Upper lobe of left lung (tissue), 6 donors: ENCODE measurements at regions not wholly inside any gene's neighbourhood (a gene's known extent, or its start where the extent isn't known, plus 50 kb on each side); places are given as distances from the start of the nearest gene placed in this dataset.

Experiments
- ATAC-seq, 2 donors: fragments of 200-7000 bp; cut with Tn5 transposase; one replicate each; pipeline ENCODE4 v1.9.1; 2022; ENCODE audit warnings: mild to moderate bottlenecking in 2 of 2, moderate library complexity in 2 of 2; ENCODE audit not compliant: low FRiP score in 2 of 2
- DNase-seq, 2 donors: peaks; one replicate each; pipeline ENCODE4 v3.0.0-alpha.2; 2019 to 2020
- H3K27ac ChIP-seq, 4 donors: fragments of 200-600 bp; sonication (generic); one replicate each; pipeline ENCODE4 v1.5.1; 2016 to 2019
- H3K27me3 ChIP-seq, 4 donors: fragments of 200-600 bp; sonication (generic); one replicate each; pipeline ENCODE4 v1.5.1; 2017 to 2019
- H3K36me3 ChIP-seq, 4 donors: fragments of 200-600 bp; sonication (generic); one replicate each; pipeline ENCODE4 v1.5.1; 2016 to 2019
- H3K4me1 ChIP-seq, 4 donors: fragments of 200-600 bp; sonication (generic); one replicate each; pipeline ENCODE4 v1.5.1; 2018 to 2019
- H3K4me3 ChIP-seq, 4 donors: fragments of 200-600 bp; sonication (generic); one replicate each; pipeline ENCODE4 v1.5.1; 2017 to 2019; ENCODE audit warnings: mild to moderate bottlenecking in 2 of 4, moderate library complexity in 1 of 4
- H3K9me3 ChIP-seq, 4 donors: fragments of 200-600 bp; sonication (generic); one replicate each; pipeline ENCODE4 v1.5.1; 2018 to 2019
- CTCF ChIP-seq, 6 experiments: fragments of 450-650 bp in 4 of 6; fragments of 200-600 bp in 2 of 6; sonication (generic) in 2 of 6; IDR thresholded peaks; one replicate each; pipeline ENCODE4 v1.5.1; 2016 to 2019; ENCODE audit warnings: antibody characterized with exemption in 6 of 6
- EP300 ChIP-seq, 4 donors: sonication (generic); formaldehyde crosslinking; IDR thresholded peaks; one replicate each; pipeline ENCODE4 v1.5.1; 2017; ENCODE audit warnings: antibody characterized with exemption in 4 of 4, control low read depth in 2 of 4
- POLR2A ChIP-seq, 4 donors: fragments of 450-650 bp; IDR thresholded peaks; one replicate each; pipeline ENCODE4 v1.5.1; 2016 to 2017; ENCODE audit warnings: antibody characterized with exemption in 4 of 4, mild to moderate bottlenecking in 2 of 4
- POLR2AphosphoS5 ChIP-seq, 2 donors: sonication (generic); formaldehyde crosslinking; IDR thresholded peaks; one replicate each; pipeline ENCODE4 v1.5.1; 2017; ENCODE audit warnings: antibody characterized with exemption in 2 of 2
- WGBS, 2 donors: methylation state at CpG; one replicate each; pipeline ENCODE4 v1.1.5; 2017 to 2018; 5-methylcytosine and 5-hydroxymethylcytosine counted together
- donor health status: DM: no; HTN: no; CAD: no; lungs with moderate emphysema.
- donor health status: DM: no; HTN: yes; CAD: no; lungs with severe emphysema.

GRCh38 chr22:48884786-48885185 is 942.9 kb downstream of the BRD1 start:
- 84 to 85% methylated on average over 16 of the region's 16 CpGs for WGBS, 2 donors
- DNase-seq: peak; percentile 12 to 63
- no peaks in the 10 kb centered on the region for H3K27me3 ChIP-seq

GRCh38 chr22:48884324-48884723 is 943.3 kb downstream of the BRD1 start:
- Histone ChIP-seq H3K4me1 (no peaks in the 10 kb centered on the region), H3K36me3 (no peaks in the 10 kb centered on the region), H3K9me3 (no peaks in the 10 kb centered on the region), H3K27me3 (no peaks in the 10 kb centered on the region), H3K27ac (no peak overlapping the region), H3K4me3 (no peak overlapping the region)
- WGBS, 2 donors: 68% methylated on average over 12 of the region's 12 CpGs
- DNase-seq (peak; percentile 12 to 24), ATAC-seq (no peak)
- TF ChIP-seq POLR2A (IDR thresholded peaks at IDR 0.05) (no peak), EP300 (IDR thresholded peaks at IDR 0.05) (no peak), POLR2AphosphoS5 (IDR thresholded peaks at IDR 0.05) (no peak), CTCF (IDR thresholded peaks at IDR 0.05) (no peak)

More at GRCh38 chr22:48884786-48885185, 942.9 kb downstream of the BRD1 start:
- Histone ChIP-seq H3K9me3 (no peaks in the 10 kb centered on the region), H3K27ac (no peak overlapping the region), H3K4me3 (no peak overlapping the region), H3K4me1 (no peaks in the 10 kb centered on the region), H3K36me3 (no peaks in the 10 kb centered on the region)
- TF ChIP-seq EP300 (IDR thresholded peaks at IDR 0.05) (no peak), POLR2AphosphoS5 (IDR thresholded peaks at IDR 0.05) (no peak), CTCF (IDR thresholded peaks at IDR 0.05) (no peak), POLR2A (IDR thresholded peaks at IDR 0.05) (no peak)
- no peak for ATAC-seq

GRCh38 chr22:48883211-48883960 is 944.3 kb downstream of the BRD1 start:
- H3K9me3 ChIP-seq: no peaks in the 10 kb centered on the region
- H3K4me3 ChIP-seq: no peak overlapping the region
- H3K4me1 ChIP-seq: no peaks in the 10 kb centered on the region
- DNase-seq: peak; percentile 20 to 33
- no peak for TF ChIP-seq POLR2AphosphoS5 (IDR thresholded peaks at IDR 0.05)
- TF ChIP-seq POLR2A (IDR thresholded peaks at IDR 0.05): no peak
- TF ChIP-seq CTCF (IDR thresholded peaks at IDR 0.05): no peak
- TF ChIP-seq EP300 (IDR thresholded peaks at IDR 0.05): no peak
- no peaks in the 10 kb centered on the region for H3K27me3 ChIP-seq
- 83 to 89% methylated on average over 13 to 20 of the region's 20 CpGs for WGBS, 2 donors
- H3K36me3 ChIP-seq: no peaks in the 10 kb centered on the region
- no peak overlapping the region for H3K27ac ChIP-seq
- no peak for ATAC-seq

GRCh38 chr22:48882636-48883200 is 945.0 kb downstream of the BRD1 start:
- H3K4me3 ChIP-seq: no peak overlapping the region
- ATAC-seq (peak in 1 of 2 donors; percentile 4), DNase-seq (peak in 1 of 2 donors; percentile 17)
- H3K4me1 ChIP-seq: no peaks in the 10 kb centered on the region
- no peaks in the 10 kb centered on the region for H3K9me3 ChIP-seq
- TF ChIP-seq POLR2A (IDR thresholded peaks at IDR 0.05): no peak
- no peak for TF ChIP-seq CTCF (IDR thresholded peaks at IDR 0.05)
- TF ChIP-seq EP300 (IDR thresholded peaks at IDR 0.05): no peak
- TF ChIP-seq POLR2AphosphoS5 (IDR thresholded peaks at IDR 0.05): no peak
- no peaks in the 10 kb centered on the region for H3K36me3 ChIP-seq
- WGBS, 2 donors: 62 to 64% methylated on average over 14 to 17 of the region's 17 CpGs
- H3K27me3 ChIP-seq: no peaks in the 10 kb centered on the region
- H3K27ac ChIP-seq: no peak overlapping the region
